ENCODE measurements at regions not wholly inside any gene's neighbourhood (a gene's known extent, or its start where the extent isn't known, plus 50 kb on each side); places are given as distances from the start of the nearest gene placed in this dataset.
A peak's percentile ranks its signal among the peaks of the same experiment; 100 is the strongest.

- DNase-seq = no peak
Measured at GRCh38 chr2:148567716-148568115, 76.8 kb upstream of the EPC2 start.

- no peak for DNase-seq
Measured at GRCh38 chr2:148568597-148568996, 76.0 kb upstream of the EPC2 start.

- DNase-seq = no peak
Measured at GRCh38 chr2:148569221-148569620, 75.3 kb upstream of the EPC2 start.

GRCh38 chr2:148570989-148571388 is 73.6 kb upstream of the EPC2 start:
- no peak for DNase-seq

GRCh38 chr2:148577845-148578492 is 66.6 kb upstream of the EPC2 start:
- DNase-seq = peak; percentile 64

GRCh38 chr2:148578493-148578884 is 66.1 kb upstream of the EPC2 start:
- no peak for DNase-seq

GRCh38 chr2:148582679-148583511 is 61.7 kb upstream of the EPC2 start:
- DNase-seq = no peak

- no peak for DNase-seq
Measured at GRCh38 chr2:148585696-148586095, 58.9 kb upstream of the EPC2 start.

- peak; percentile 7 for DNase-seq
Measured at GRCh38 chr2:148586522-148587128, 57.9 kb upstream of the EPC2 start.

GRCh38 chr2:148590612-148591011 is 53.9 kb upstream of the EPC2 start:
- DNase-seq = no peak

GRCh38 chr2:148592791-148593190 is 51.8 kb upstream of the EPC2 start:
- DNase-seq = no peak

- peak; percentile 26 for DNase-seq
Measured at GRCh38 chr2:148593421-148593820, 51.1 kb upstream of the EPC2 start.

GRCh38 chr2:148594216-148594615 is 50.3 kb upstream of the EPC2 start:
- peak; percentile 63 for DNase-seq

All from NCI-H69 (cell line).